ENCODE measurements at regions not wholly inside any gene's neighbourhood (a gene's known extent, or its start where the extent isn't known, plus 50 kb on each side); places are given as distances from the start of the nearest gene placed in this dataset.

DNA sequence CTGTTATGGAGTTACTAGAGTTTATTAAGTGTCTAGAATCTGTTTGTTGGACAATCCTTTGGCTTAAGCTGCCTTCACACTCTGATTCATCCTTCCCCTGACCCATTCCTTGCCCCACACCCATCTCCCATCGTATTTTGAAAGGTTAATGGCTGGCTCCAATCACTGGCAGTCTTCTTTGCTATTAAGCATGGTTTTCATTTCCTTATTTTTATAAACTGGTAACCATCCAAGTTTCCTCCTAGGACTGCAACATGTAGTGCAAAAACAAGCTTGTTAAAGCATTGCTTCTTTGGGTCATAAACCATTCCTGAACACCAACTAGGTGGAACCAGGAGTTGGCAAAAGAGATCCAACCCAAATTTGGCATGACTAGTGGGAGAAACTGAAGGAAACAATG lies 148.4 kb downstream of the DTWD1 start (continued):
- TF ChIP-seq ZBTB21 (tag by site-specific recombination; IDR thresholded peaks at IDR 0.05) (no peak), ZNF138 (tag by site-specific recombination; IDR thresholded peaks at IDR 0.05; ENCODE audit: borderline replicate concordance) (no peak), ZNF621 (tag by site-specific recombination; IDR thresholded peaks at IDR 0.05) (no peak), ZNF37A (tag by site-specific recombination; IDR thresholded peaks at IDR 0.05) (no peak), ZIC2 (tag by site-specific recombination; IDR thresholded peaks at IDR 0.05) (no peak)
- TF ChIP-seq, protein P1, sequence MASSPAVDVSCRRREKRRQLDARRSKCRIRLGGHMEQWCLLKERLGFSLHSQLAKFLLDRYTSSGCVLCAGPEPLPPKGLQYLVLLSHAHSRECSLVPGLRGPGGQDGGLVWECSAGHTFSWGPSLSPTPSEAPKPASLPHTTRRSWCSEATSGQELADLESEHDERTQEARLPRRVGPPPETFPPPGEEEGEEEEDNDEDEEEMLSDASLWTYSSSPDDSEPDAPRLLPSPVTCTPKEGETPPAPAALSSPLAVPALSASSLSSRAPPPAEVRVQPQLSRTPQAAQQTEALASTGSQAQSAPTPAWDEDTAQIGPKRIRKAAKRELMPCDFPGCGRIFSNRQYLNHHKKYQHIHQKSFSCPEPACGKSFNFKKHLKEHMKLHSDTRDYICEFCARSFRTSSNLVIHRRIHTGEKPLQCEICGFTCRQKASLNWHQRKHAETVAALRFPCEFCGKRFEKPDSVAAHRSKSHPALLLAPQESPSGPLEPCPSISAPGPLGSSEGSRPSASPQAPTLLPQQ (tag by site-specific recombination; IDR thresholded peaks at IDR 0.05): no peak
- TF ChIP-seq, protein P2, sequence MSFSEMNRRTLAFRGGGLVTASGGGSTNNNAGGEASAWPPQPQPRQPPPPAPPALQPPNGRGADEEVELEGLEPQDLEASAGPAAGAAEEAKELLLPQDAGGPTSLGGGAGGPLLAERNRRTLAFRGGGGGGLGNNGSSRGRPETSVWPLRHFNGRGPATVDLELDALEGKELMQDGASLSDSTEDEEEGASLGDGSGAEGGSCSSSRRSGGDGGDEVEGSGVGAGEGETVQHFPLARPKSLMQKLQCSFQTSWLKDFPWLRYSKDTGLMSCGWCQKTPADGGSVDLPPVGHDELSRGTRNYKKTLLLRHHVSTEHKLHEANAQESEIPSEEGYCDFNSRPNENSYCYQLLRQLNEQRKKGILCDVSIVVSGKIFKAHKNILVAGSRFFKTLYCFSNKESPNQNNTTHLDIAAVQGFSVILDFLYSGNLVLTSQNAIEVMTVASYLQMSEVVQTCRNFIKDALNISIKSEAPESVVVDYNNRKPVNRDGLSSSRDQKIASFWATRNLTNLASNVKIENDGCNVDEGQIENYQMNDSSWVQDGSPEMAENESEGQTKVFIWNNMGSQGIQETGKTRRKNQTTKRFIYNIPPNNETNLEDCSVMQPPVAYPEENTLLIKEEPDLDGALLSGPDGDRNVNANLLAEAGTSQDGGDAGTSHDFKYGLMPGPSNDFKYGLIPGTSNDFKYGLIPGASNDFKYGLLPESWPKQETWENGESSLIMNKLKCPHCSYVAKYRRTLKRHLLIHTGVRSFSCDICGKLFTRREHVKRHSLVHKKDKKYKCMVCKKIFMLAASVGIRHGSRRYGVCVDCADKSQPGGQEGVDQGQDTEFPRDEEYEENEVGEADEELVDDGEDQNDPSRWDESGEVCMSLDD (tag by site-specific recombination; IDR thresholded peaks at IDR 0.05): no peak

DNA sequence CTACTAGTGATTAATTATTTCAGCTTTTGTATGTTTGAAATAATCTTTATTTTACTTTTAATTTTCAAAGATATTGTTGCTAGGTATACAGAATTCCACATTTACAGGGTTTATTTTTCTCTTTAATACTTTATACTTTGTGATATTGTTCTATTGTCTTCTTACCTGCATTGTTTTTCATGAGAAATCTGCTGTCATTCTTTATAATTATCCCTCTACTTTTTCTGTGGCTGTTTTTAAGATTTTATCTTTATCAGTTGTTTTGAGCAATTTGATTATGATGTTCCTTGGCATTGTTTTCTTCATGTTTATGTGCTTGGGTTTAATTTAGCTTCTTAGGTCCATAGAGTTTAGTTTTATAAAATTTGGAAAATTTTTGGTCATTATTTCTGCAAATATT lies 168.6 kb downstream of the DTWD1 start:
- TF ChIP-seq ZNF791 (tag by site-specific recombination; IDR thresholded peaks at IDR 0.05): no peak
- no peak for TF ChIP-seq ZNF174 (tag by site-specific recombination; IDR thresholded peaks at IDR 0.05)
- TF ChIP-seq ZNF707 (tag by site-specific recombination; IDR thresholded peaks at IDR 0.05): no peak
- TF ChIP-seq ZNF548 (tag by site-specific recombination; IDR thresholded peaks at IDR 0.05): no peak
- TF ChIP-seq, protein P3, sequence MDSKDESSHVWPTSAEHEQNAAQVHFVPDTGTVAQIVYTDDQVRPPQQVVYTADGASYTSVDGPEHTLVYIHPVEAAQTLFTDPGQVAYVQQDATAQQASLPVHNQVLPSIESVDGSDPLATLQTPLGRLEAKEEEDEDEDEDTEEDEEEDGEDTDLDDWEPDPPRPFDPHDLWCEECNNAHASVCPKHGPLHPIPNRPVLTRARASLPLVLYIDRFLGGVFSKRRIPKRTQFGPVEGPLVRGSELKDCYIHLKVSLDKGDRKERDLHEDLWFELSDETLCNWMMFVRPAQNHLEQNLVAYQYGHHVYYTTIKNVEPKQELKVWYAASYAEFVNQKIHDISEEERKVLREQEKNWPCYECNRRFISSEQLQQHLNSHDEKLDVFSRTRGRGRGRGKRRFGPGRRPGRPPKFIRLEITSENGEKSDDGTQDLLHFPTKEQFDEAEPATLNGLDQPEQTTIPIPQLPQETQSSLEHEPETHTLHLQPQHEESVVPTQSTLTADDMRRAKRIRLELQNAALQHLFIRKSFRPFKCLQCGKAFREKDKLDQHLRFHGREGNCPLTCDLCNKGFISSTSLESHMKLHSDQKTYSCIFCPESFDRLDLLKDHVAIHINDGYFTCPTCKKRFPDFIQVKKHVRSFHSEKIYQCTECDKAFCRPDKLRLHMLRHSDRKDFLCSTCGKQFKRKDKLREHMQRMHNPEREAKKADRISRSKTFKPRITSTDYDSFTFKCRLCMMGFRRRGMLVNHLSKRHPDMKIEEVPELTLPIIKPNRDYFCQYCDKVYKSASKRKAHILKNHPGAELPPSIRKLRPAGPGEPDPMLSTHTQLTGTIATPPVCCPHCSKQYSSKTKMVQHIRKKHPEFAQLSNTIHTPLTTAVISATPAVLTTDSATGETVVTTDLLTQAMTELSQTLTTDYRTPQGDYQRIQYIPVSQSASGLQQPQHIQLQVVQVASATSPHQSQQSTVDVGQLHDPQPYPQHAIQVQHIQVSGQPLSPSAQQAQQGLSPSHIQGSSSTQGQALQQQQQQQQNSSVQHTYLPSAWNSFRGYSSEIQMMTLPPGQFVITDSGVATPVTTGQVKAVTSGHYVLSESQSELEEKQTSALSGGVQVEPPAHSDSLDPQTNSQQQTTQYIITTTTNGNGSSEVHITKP (tag by site-specific recombination; IDR thresholded peaks at IDR 0.05): no peak
- no peak for TF ChIP-seq ZNF747 (tag by site-specific recombination; IDR thresholded peaks at IDR 0.05)
- no peak for TF ChIP-seq ZNF558 (tag by site-specific recombination; IDR thresholded peaks at IDR 0.05)
- Histone ChIP-seq H3K4me3 (ENCODE audit: low read depth, low read length) (no peak overlapping the region), H3K9me3 (ENCODE audit: control insufficient read depth, insufficient read depth, low read depth, low read length) (no peaks in the 10 kb centered on the region), H3K4me1 (ENCODE audit: control insufficient read depth, insufficient read depth, low read length) (no peaks in the 10 kb centered on the region), H3K36me3 (ENCODE audit: control insufficient read depth in 2 of 2, insufficient read depth in 1 of 2, low read length in 2 of 2) (no peaks in the 10 kb centered on the region), H3K27ac (ENCODE audit: extremely low read depth, low read depth, low read length) (no peak overlapping the region)
- ChIA-PET CTCF (no interaction called here), POLR2A (no interaction called here)

DNA sequence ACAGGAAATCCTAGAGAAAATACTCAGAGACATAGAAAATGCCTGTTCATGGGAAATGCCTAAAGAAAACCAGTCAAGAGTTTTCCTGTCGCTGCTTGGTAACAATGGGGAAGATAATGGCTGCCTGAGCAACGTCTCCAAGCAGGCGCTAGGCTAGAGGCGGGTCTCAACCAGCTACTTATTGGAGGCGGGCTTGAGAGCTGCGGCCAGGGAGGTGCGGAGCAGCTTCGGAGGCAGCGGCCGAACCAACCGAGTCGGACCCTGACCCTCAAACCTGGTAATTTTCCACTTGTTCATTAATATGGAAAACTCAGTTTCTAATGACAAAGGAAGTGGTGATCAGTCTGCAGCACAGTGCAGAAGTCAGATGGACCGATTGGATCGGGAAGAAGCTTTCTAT lies 173.1 kb downstream of the DTWD1 start:
- Histone ChIP-seq H3K9me3 (ENCODE audit: control insufficient read depth, insufficient read depth, low read depth, low read length) (no peaks in the 10 kb centered on the region), H3K27ac (ENCODE audit: extremely low read depth, low read depth, low read length) (no peak overlapping the region), H3K4me1 (ENCODE audit: control insufficient read depth, insufficient read depth, low read length) (no peaks in the 10 kb centered on the region), H3K36me3 (ENCODE audit: control insufficient read depth in 2 of 2, insufficient read depth in 1 of 2, low read length in 2 of 2) (no peaks in the 10 kb centered on the region), H3K4me3 (ENCODE audit: low read depth, low read length) (no peak overlapping the region)
- POLR2A ChIA-PET: no interaction called here
- CTCF ChIA-PET: no interaction called here
- TF ChIP-seq MYNN (tag by site-specific recombination; IDR thresholded peaks at IDR 0.05; ENCODE audit: borderline replicate concordance) (no peak), ZNF654 (tag by site-specific recombination; IDR thresholded peaks at IDR 0.05; ENCODE audit: low read depth) (no peak), RBAK (tag by site-specific recombination; IDR thresholded peaks at IDR 0.05) (no peak), ZNF658 (tag by site-specific recombination; IDR thresholded peaks at IDR 0.05) (no peak), ZNF747 (tag by site-specific recombination; IDR thresholded peaks at IDR 0.05) (no peak), ZNF324 (tag by site-specific recombination; IDR thresholded peaks at IDR 0.05) (no peak), ZNF501 (tag by site-specific recombination; IDR thresholded peaks at IDR 0.05) (no peak), ZNF174 (tag by site-specific recombination; IDR thresholded peaks at IDR 0.05) (no peak), ZBTB20 (tag by site-specific recombination; IDR thresholded peaks at IDR 0.05) (no peak), ZNF335 (tag by site-specific recombination; conservative IDR thresholded peaks at IDR 0.05) (no peak)
- TF ChIP-seq, protein P4, sequence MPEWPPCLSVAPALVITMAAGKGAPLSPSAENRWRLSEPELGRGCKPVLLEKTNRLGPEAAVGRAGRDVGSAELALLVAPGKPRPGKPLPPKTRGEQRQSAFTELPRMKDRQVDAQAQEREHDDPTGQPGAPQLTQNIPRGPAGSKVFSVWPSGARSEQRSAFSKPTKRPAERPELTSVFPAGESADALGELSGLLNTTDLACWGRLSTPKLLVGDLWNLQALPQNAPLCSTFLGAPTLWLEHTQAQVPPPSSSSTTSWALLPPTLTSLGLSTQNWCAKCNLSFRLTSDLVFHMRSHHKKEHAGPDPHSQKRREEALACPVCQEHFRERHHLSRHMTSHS (tag by site-specific recombination; IDR thresholded peaks at IDR 0.05): no peak
